HG03280 (cell line): ENCODE measurements at regions not wholly inside any gene's neighbourhood (a gene's known extent, or its start where the extent isn't known, plus 50 kb on each side); places are given as distances from the start of the nearest gene placed in this dataset.
A peak's percentile ranks its signal among the peaks of the same experiment; 100 is the strongest.

Source experiments
- ATAC-seq: cut with Tn5 transposase; IDR thresholded peaks from one replicate; pipeline ENCODE4 v1.9.1; 2021; ENCODE audit warnings: mild to moderate bottlenecking, moderate library complexity; ENCODE audit not compliant: unreplicated experiment

DNA sequence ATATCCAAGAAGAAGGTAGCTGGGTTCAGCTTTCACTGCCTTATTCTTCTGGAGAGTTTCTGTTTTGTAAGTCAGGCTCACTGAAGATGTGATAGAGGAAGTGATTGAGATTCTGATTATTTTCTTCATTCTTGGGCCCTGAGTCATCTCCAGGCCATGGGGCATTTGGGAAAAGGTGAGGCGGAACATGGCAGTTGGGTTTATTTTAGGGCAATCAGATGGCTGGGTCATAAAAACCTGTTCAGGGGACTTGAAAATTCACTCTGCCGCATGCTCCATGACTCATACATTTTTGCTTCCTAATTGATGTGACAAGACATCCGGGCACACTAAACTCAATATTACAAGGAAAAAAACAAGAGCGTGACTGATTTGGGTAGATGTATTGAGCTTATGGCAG lies 265.7 kb upstream of the KLF4 start:
- ATAC-seq, result no peak

DNA sequence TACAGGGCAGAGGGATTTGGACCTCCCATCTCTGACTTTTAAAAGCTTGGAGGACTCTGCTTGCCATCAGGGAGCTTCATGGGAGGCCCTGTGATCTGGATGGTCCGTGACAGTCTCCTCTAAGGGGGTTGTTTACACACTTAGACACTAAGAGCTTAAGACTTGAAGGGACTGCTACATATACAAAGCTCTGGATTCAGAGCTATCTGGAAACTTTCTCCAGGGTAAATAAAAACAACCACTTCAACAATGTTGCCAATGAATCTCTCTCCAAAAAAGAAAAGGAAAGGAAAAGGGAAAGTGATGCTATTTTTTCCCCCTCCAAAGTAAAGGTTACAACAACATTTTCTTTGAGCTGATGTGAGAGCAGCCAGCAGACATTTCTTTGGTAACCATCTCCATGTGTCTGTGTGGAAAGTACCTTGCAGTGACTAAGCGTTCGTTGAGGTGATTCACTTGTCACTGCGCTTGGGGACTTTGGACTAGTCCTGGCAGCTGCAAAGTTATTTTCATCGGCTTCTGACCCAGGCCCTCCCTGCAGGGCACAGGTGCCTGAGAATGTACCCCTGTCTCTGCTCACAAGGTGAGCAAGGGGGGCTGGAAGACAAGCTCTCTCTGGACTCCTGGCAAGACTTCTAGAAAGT lies 262.1 kb upstream of the KLF4 start:
- peak; percentile 75 for ATAC-seq

GRCh38 chr9:107750741-107751566 lies 261.4 kb upstream of the KLF4 start:
- ATAC-seq, result no peak

DNA sequence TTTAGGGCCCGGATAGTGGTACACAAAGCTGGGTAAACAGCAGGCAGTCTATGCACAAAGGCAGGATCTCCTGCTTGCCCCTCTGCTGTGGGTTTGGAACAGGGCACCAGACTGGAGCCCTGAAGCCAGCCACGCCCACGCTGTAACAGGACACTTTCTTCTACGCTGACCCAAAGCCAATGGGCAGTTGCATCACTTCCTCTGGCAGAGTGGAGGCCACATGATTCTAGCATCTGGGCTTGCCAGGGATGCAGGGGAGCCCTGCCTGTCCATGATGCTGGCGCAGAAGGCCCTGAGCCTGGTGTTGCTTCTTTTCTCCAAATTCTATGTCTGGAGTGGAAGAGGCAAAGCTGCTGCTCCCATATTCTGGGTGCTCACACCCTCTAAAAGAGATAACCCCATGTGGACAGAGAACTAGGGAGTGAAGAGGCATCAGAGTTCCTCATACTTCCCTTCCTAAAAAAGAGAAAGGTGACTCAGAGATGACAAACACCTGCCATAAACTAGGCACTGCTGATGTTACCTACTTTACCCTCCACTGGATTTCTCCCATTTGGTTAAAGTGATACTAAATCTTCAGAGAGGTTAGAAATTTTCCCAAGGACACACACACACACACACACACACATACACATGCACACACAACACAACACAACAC lies 260.3 kb upstream of the KLF4 start:
- ATAC-seq, result no peak

DNA sequence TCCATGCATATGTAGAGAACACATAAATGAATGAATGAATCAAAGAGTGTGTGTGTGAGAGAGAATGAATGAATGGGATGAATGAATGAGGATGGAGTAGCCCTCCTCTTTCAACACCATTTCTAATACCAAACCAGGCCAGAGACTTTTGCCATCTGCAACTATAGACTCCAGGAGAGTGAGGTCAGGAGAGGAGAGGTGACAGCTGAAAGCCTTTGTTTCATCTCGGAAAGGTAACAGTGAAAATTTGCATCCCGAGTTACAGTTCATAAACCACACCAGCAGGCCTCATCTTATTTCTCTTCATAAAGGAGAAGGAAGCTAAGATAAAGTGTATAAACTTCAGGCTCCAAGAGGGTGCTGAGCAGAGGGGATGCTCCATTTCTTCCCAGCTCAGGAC lies 255.3 kb upstream of the KLF4 start:
- ATAC-seq, result no peak

DNA sequence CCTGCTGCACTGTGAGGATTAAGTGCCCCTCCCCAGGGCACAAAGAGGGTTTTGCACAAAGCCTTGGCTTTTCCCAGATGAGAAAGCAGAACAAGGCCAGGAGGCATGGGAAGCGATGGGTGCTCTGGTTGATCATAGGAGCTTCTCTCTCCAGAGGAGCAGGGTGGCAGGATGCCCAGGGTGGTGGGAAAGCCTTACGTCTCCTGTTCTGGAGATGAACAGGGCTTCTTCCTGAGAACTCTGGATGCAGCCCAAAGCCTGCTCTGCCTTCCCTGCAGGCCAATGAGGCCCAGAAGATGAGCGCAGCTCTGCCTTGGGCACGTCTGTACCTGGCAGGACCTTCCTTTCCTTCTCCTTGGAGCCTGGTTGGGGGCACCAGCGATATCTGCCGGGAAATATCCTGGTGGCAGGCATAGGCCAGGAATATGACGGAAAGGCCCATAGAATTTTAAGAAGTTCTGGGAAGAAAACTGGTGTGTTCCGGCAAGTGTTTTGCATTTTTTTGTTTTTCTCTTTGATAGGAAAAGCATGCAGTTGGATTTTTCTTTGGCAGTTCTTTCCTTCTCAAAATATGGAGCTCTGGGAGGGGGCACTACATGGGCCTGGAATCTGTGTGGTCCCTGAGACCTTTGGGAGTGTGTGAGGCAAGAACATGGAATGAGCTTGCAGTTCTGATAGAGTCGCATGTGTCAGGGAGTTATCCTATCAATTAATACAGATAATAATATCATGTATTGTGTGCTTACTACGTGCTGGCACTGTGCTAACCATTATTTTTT lies 253.2 kb upstream of the KLF4 start:
- no peak for ATAC-seq

DNA sequence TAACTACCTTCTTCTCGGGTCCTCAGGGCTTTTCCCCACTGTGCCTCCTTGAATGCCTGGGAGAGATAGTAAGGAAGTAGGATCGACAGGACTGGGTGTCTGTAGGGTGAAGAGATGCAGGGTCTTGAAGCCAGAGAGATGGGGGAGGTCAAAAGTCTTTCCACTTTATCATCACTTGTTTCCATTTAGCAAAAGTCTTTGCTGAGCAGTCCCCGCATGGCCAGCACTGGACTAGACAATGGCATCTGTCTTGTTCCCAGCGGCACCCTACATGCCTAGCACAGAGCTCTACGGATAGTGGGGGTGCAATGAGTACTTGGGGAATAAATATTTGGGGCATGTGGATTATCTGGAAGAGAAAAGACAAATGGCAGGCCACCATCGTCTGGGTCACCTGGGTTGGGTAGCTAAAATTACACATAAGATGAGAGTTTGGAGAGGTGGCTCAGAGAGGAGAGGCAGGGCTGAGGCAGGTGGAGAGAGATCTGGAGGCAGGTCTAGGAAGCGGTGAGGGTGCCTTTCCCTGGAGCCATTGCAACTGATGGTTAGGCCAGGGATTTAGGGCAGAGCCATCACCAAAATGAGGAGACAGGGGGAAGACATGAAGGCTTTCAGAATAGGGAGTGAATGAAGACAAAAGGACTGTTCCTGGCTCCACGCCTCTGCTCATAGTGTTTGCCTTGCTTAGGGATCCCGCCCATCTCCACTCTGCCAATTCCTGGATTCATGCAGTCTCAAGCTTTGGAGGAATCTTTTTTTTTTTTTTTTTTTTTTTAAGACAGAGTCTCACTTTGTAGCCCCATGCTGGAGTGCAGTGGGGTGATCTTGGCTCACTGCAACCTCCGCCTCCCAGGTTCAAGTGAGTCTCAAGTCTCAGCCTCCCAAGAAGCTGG lies 250.8 kb upstream of the KLF4 start:
- ATAC-seq, result no peak

GRCh38 chr9:107739601-107740082 lies 250.1 kb upstream of the KLF4 start:
- no peak for ATAC-seq

GRCh38 chr9:107738789-107739188 lies 249.2 kb upstream of the KLF4 start:
- ATAC-seq, result no peak

GRCh38 chr9:107737987-107738743 lies 248.6 kb upstream of the KLF4 start:
- ATAC-seq, result no peak

GRCh38 chr9:107737610-107737986 lies 248.0 kb upstream of the KLF4 start:
- ATAC-seq, result no peak

GRCh38 chr9:107735821-107736220 lies 246.3 kb upstream of the KLF4 start:
- no peak for ATAC-seq

- ATAC-seq, result no peak
Observed at GRCh38 chr9:107734256-107735013, 244.9 kb upstream of the KLF4 start.

DNA sequence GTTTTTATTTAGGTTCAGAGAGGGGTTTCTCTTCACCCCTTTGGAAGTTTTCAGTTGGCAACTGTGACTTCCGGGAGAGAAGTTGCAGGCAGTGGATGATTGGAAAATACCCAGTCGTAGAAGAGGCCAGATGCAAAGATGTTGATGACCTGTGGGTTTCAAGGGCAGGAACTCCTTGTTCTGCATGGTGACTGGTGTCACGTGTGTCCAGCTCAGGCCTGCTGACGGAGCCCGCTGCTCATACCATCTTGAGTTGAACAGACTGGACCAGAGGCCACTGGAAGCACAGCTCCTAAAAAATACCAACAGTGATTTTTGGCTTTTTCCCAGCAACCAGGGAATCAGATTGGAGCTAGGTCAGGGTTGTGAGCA lies 243.9 kb upstream of the KLF4 start:
- ATAC-seq, result no peak

- no peak for ATAC-seq
Observed at GRCh38 chr9:107732781-107733522, 243.4 kb upstream of the KLF4 start.

DNA sequence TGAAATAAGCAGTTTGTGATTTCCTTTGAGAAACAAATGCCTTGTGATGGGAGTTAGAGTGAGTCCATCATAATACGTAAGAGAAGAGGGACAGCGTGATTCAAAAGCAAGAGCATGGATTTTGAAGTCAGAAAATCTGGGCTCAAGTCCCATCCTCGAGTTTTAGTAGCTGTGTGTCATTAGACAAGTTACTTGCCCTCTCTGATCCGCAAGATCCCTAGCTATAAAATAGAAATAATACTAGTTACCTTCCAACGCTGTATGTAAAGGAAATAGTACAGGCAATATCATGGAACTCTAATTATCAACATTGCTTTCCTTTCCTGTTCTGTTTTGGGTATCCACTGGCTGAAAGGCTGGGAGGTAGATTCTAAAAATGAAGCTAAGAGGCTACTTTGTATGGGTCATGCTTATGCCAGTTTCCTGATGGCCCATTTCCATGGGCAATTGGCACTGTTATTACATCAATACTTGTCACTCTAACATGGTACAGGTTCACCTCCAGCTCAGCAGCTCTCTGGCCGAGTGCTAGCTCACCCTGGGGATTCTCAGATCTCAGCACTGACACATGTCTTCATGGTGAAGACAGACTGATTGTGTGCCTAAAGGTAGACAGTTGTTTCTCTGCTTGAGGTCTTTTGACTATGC lies 241.7 kb upstream of the KLF4 start:
- ATAC-seq, result no peak

DNA sequence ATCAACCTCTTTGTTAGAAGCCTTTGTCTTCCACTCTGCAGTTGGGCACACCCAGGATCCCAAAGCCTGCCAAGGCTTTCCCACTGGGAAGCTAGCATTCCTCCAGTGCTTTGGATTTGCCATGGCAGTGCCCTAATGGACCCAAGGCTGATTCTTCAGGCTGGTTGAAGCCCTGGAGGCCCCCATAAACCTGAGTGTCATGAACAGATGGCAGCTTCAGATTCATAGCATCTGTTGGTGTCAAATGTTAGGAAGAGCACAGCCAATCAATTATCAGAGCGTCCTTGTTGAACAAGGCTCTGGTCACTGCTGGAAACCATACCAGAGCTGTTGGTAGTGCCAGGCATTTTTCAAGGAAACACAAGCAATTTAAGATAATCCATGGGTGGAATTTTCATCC lies 241.1 kb upstream of the KLF4 start:
- no peak for ATAC-seq
